HG03135 (cell line): ENCODE measurements at regions not wholly inside any gene's neighbourhood (a gene's known extent, or its start where the extent isn't known, plus 50 kb on each side); places are given as distances from the start of the nearest gene placed in this dataset.

ENCODE experiments used
- ATAC-seq: cut with Tn5 transposase; IDR thresholded peaks from one replicate; pipeline ENCODE4 v1.9.1; 2021; ENCODE audit warnings: mild to moderate bottlenecking, moderate library complexity; ENCODE audit not compliant: unreplicated experiment

- no peak for ATAC-seq
Measured at GRCh38 chr9:90538566-90538965, 104.1 kb downstream of the DIRAS2 start.

- no peak for ATAC-seq
Measured at GRCh38 chr9:90539286-90539685, 103.3 kb downstream of the DIRAS2 start.

- ATAC-seq = no peak
Measured at GRCh38 chr9:90540734-90541133, 101.9 kb downstream of the DIRAS2 start.

- ATAC-seq = no peak
Measured at GRCh38 chr9:90544488-90544887, 98.1 kb downstream of the DIRAS2 start.

GRCh38 chr9:90546200-90546599 lies 96.4 kb downstream of the DIRAS2 start:
- ATAC-seq = no peak

DNA sequence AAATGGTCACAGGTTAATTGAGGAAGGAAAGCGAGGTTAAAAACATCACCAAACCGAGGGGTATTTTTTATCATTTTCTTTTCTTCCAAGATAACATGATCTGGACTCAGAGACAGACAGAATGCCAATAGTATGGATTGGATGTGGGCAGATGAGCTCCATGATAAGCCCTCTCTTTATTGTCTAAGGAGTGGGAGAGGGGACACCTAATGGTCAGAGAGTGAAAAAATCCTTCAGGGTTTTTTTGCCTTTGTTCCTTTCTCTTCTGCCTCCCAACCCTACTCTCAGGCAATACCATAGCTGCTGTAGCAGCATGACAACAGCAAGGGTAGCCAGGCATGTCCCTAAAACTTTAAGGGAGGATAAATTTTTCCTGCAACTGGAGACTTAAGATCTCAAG lies 94.7 kb downstream of the DIRAS2 start:
- ATAC-seq = no peak

DNA sequence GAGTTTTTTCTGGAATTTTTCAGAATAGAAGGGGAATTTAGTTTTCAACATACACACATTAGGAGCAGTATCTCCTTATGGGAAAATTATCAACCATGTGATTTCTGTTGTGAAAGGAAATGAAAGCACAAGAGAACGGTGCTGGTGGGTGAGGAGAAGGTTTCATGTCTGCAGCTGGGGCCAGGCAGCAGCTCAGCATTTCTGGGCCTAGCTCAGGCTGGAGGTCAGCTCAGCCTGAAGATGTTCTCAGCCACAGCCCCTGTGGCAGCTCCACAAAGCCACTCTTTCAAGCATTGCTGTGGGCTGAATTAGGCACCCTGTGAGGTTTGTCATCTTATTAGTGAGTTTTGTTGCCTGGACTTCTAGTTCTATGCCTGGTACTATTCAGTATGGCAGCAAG lies 90.3 kb downstream of the DIRAS2 start:
- no peak for ATAC-seq

DNA sequence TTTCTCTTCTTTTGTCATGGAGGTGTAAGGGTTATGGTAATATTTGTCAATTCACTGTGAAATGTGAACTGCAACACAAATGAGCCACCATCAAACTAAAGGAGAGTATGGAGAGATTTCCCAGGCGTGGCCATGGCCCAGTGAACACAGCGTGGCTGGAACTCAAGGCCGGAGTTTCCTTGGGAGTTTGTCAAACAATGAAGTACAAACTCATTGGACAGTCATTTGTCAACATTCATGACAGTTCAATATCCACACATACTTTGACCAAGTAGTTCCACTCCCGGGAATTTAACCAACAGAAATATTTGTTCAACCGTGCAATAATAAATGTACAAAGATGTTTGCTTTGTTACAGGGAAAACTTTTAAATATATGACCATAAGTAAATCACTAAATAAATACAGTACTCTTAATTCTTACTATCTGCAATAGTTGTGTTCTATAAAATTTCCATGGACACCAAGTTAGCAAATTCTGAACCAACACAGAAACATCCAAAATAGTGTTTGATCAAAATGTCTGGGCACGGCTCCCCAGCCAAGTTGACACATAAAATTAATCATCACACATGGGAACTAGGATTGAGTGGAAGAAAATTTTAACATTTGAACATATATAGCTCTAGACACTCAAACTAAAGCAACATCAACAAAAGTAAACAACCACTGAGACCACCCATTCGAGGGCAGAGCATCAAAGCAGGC lies 87.1 kb downstream of the DIRAS2 start:
- no peak for ATAC-seq

DNA sequence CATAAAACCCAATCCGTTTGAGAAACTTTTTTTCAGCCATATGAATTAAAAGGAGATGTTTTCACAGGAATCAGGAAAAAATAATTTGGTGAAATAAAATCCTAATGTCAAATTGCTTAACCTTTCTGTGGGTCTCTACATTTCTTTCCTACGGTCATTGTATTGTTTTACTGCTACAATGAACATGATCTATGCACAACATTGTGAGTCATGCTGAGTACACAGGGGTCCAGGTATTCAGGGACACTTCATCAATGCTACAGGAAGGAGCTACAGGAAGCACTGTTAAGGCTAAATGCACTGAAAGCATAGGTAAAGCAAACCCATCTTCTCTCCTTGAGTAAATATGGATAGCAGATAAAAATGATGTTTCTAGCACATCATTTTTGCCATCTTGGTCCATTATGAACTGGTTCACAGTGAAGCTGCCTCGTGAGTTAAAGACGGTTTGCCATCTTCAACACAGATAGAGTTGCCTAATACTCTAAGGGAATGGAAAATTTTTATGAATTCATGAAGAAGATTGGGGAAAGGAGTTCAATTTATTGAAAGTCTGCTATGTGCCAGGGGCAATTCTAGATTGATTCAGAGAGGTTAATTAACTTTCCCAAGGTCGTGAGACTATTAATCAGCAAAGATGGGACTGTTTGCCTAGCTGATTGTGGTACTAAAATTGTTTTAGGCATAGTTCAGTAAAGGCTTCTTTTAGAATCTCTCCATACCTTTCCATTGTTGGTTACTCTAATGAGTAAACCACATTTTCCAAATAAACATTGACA lies 85.5 kb downstream of the DIRAS2 start:
- ATAC-seq = no peak

- ATAC-seq = no peak
Measured at GRCh38 chr9:90559075-90560073, 83.2 kb downstream of the DIRAS2 start.
